K562 (cell line): ENCODE measurements at regions not wholly inside any gene's neighbourhood (a gene's known extent, or its start where the extent isn't known, plus 50 kb on each side); places are given as distances from the start of the nearest gene placed in this dataset.

Source experiments
- ATAC-seq: fragments of 200-7000 bp; cut with Tn5 transposase; 3 replicates; pipeline ENCODE4 v1.9.1; 2020; ENCODE audit warnings: moderate library complexity
- BruUV-seq: library from RNA; stranded (reverse); fragments of 400-500 nt; replicated peaks from 2 replicates; lab custom pipeline; 2021; lab: Mats Ljungman, UMichigan
- CTCF ChIA-PET: fragments of 300-600 bp; formaldehyde crosslinking; extraction: SDS; loops from one replicate; lab custom pipeline; 2021; ENCODE audit warnings: low intra/inter-chr PET ratio; lab: Yijun Ruan, JAX
- POLR2A ChIA-PET: fragments of 300-600, 350-650 bp; sonication (Branson Sonifier 250); formaldehyde crosslinking; extraction: SDS; loops from one replicate; lab custom pipeline; 2021; ENCODE audit warnings: antibody characterized with exemption, inconsistent platforms; lab: Yijun Ruan, JAX
- DNase-seq, 4 experiments: peaks; one replicate each; pipeline versions ENCODE4 v3.0.0 to v3.0.0-alpha.2; 2011 to 2018; ENCODE audit warnings: low spot score in 3 of 4, mixed read lengths in 3 of 4; ENCODE audit errors: extremely low read depth in 1 of 4
- FAIRE-seq: peaks from 2 replicates; lab custom pipeline; 2011; peaks lifted over from hg19 to GRCh38; lab: Jason Lieb, UNC
- H2AFZ ChIP-seq: 2 replicates; pipeline ENCODE4 v1.6.0; 2011; ENCODE audit warnings: low read depth, low read length, control low read depth, inconsistent platforms
- H3K27ac ChIP-seq: fragments of 200-600 bp; 3 replicates; pipeline ENCODE4 v1.8.0; 2011; ENCODE audit warnings: low read depth, mild to moderate bottlenecking, control low read depth, inconsistent platforms, low read length, moderate library complexity, mixed read lengths; ENCODE audit errors: extremely low read depth
- H3K27me3 ChIP-seq, 2 experiments: fragments of 300-600 bp in 1 of 2; 2 replicates in 1 of 2; 3 replicates in 1 of 2; pipeline versions ENCODE4 v1.6.0 to v1.8.0; 2011; ENCODE audit warnings: inconsistent platforms in 2 of 2, low read length in 2 of 2, mild to moderate bottlenecking in 1 of 2, mixed read lengths in 1 of 2, moderate library complexity in 1 of 2; ENCODE audit not compliant: control insufficient read depth in 2 of 2, insufficient read depth in 2 of 2
- H3K36me3 ChIP-seq: fragments of 300-600 bp; 3 replicates; pipeline ENCODE4 v1.8.0; 2011; ENCODE audit warnings: mild to moderate bottlenecking, low read length, inconsistent platforms; ENCODE audit not compliant: control insufficient read depth, insufficient read depth
- H3K4me1 ChIP-seq, 2 experiments: fragments of 200-600 bp in 1 of 2; replicated peaks in 1 of 2; 2 replicates in 1 of 2; 3 replicates in 1 of 2; pipeline versions ENCODE4 v1.5.1 to v1.8.0; 2011; ENCODE audit warnings: inconsistent platforms in 2 of 2, low read length in 2 of 2, mild to moderate bottlenecking in 1 of 2, mixed read lengths in 1 of 2, moderate library complexity in 1 of 2; ENCODE audit not compliant: control insufficient read depth in 2 of 2, insufficient read depth in 2 of 2
- H3K4me2 ChIP-seq: 2 replicates; pipeline ENCODE4 v1.6.1; 2011; ENCODE audit warnings: low read length, control low read depth, inconsistent platforms, mixed read lengths; ENCODE audit not compliant: insufficient read depth
- H3K4me3 ChIP-seq: fragments of 200-600 bp; sonication (generic), shearing (Covaris generic); 2 replicates; pipeline ENCODE4 v1.5.1; 2016; ENCODE audit warnings: control low read depth, inconsistent platforms
- H3K79me2 ChIP-seq: fragments of 200-600 bp; 3 replicates; pipeline ENCODE4 v1.8.0; 2011; ENCODE audit warnings: low read length, inconsistent platforms; ENCODE audit not compliant: control insufficient read depth, insufficient read depth
- H3K9ac ChIP-seq, 2 experiments: 2 replicates each; pipeline versions ENCODE4 v1.6.0 to v1.6.1; 2011; ENCODE audit warnings: low read depth in 2 of 2, low read length in 2 of 2, control low read depth in 1 of 2, inconsistent platforms in 1 of 2, mild to moderate bottlenecking in 1 of 2, mixed read lengths in 1 of 2; ENCODE audit not compliant: insufficient read depth in 1 of 2
- H3K9me1 ChIP-seq: one replicate; pipeline ENCODE4 v1.6.0; 2011; ENCODE audit warnings: inconsistent platforms, mild to moderate bottlenecking, low read length, moderate library complexity; ENCODE audit not compliant: control insufficient read depth, insufficient read depth
- H3K9me3 ChIP-seq: replicated peaks from 2 replicates; pipeline ENCODE4 v1.5.1; 2011; ENCODE audit warnings: low read depth, low read length, inconsistent platforms; ENCODE audit not compliant: control insufficient read depth, insufficient read depth
- H4K20me1 ChIP-seq: replicated peaks from 2 replicates; pipeline ENCODE4 v1.6.1; 2011; ENCODE audit warnings: low read length, inconsistent platforms, mixed read lengths; ENCODE audit not compliant: control insufficient read depth, insufficient read depth
- CXXC5 ChIP-seq: fragments of 250-450 bp; sonication (Bioruptor Pico); IDR thresholded peaks from 2 replicates; pipeline ENCODE4 v1.8.0; 2022; ENCODE audit warnings: inconsistent platforms, mild to moderate bottlenecking, moderate library complexity
- FUS ChIP-seq: fragments of 200-400 bp; formaldehyde crosslinking; optimal IDR thresholded peaks from 2 replicates; pipeline ENCODE3; 2017; ENCODE audit warnings: low read depth, low read length
- MAFK ChIP-seq: IDR thresholded peaks from 2 replicates; pipeline ENCODE4 v1.6.1; 2011; ENCODE audit warnings: low read length, improper control_type of control experiment
- NFIX ChIP-seq: fragments of 250-450 bp; sonication (Bioruptor Pico); IDR thresholded peaks from 2 replicates; pipeline ENCODE4 v1.4.0; 2020; ENCODE audit warnings: low read depth, mild to moderate bottlenecking, moderate library complexity
- PYGO2 ChIP-seq: fragments of 450-650 bp; IDR thresholded peaks from 2 replicates; pipeline ENCODE4 v1.6.1; 2016; ENCODE audit warnings: mild to moderate bottlenecking, missing genetic modification characterization, moderate library complexity, missing compliant biosample characterization
- SETDB1 ChIP-seq: IDR thresholded peaks from one replicate; pipeline ENCODE4 v1.6.1; 2012; ENCODE audit warnings: low read length, control low read depth, inconsistent platforms
- SREBF1 ChIP-seq: fragments of 150-350 bp; IDR thresholded peaks from 2 replicates; pipeline ENCODE4 v1.6.1; 2014; ENCODE audit warnings: antibody characterized with exemption, low read depth, low read length, borderline replicate concordance
- TEAD2 ChIP-seq: fragments of 450-650 bp; IDR thresholded peaks from 2 replicates; pipeline ENCODE4 v1.6.1; 2016; ENCODE audit warnings: missing genetic modification characterization, control low read depth, missing compliant biosample characterization
- ZBTB1 ChIP-seq: sonication (generic); formaldehyde crosslinking; IDR thresholded peaks from 2 replicates; pipeline ENCODE4 v1.8.1; 2023; ENCODE audit warnings: missing genetic modification reagents, low read depth, mild to moderate bottlenecking, borderline replicate concordance
- ZNF785 ChIP-seq: fragments of 250-450 bp; sonication (Bioruptor Pico); IDR thresholded peaks from 2 replicates; pipeline ENCODE4 v1.4.0; 2020; ENCODE audit warnings: mild to moderate bottlenecking
- WGBS: fragments of 100-300 bp; shearing (Covaris generic); methylation state at CpG from one replicate; pipeline ENCODE4 v1.1.6; 2016; ENCODE audit warnings: low coverage, mixed read lengths; ENCODE audit not compliant: insufficient coverage; ENCODE audit errors: missing lambda C conversion rate; 5-methylcytosine and 5-hydroxymethylcytosine counted together
- in situ Hi-C: fragments of 300-500 bp; cut with MboI; formaldehyde crosslinking; loops from 4 replicates; pipeline ENCODE4 v1.15.0; 2018; ENCODE audit warnings: inconsistent platforms, mixed read lengths
- intact Hi-C: fragments of 100-400 bp; cut with micrococcal nuclease; formaldehyde crosslinking; loops from 2 replicates; pipeline ENCODE4 v1.14.2; 2022
- TF ChIP-seq, protein P1 (sequence below): sonication (generic); formaldehyde crosslinking; IDR thresholded peaks from 2 replicates; pipeline ENCODE4 v1.8.0; 2022; ENCODE audit warnings: missing genetic modification reagents, mild to moderate bottlenecking, borderline replicate concordance

DNA sequence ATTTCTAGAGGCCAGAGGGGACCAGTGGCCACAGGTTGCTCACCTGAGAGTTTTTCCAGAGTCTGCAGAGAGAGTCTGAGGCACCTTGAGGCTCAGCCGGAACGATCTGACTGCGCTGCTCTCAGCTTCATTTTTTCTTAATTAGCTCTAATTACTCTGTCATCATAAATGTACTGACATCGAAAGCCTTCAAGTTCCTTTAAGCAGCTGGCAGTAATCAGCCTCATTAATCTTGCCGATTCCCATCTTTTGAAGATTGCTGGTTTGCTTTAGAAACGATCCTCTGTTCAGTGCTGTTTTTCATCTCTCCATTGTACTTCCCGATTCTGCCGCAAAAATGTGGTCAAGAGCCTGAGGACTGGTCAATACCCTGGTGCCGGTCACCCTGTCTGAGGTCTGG lies 454.7 kb downstream of the TYW1 start:
- no peaks in the 10 kb centered on the region for H3K79me2 ChIP-seq
- TF ChIP-seq MAFK (no peak), PYGO2 (tag) (no peak), SETDB1 (no peak), CXXC5 (CRISPR knock-in tag) (no peak)
- TF ChIP-seq, all 486 proteins: peak for 0
- Histone ChIP-seq H3K27ac (no peak overlapping the region), H3K9ac (no peak overlapping the region), H3K9me3 (no peaks in the 10 kb centered on the region), H3K36me3 (no peaks in the 10 kb centered on the region), H3K4me3 (no peak overlapping the region), H2AFZ (no peak overlapping the region), H4K20me1 (no peaks in the 10 kb centered on the region), H3K4me1 (peaks cover 8 to 14% of the 10 kb centered on the region in 2 experiments; a peak in 4 of 5 replicates), H3K4me2 (no peak overlapping the region), H3K9me1 (no peaks in the 10 kb centered on the region), H3K27me3 (peaks cover 2 to 19% of the 10 kb centered on the region in 2 experiments; a peak in 2 of 5 replicates)
- in situ Hi-C loops (no loop called here), intact Hi-C loops (no loop called here)
- no peak for DNase-seq
- 14% methylated on average over 9 of the region's 9 CpGs for WGBS
- FAIRE-seq = no peak
- ChIA-PET CTCF (no interaction called here), POLR2A (no interaction called here)
- BruUV-seq = no TSS peak
- ATAC-seq = no peak

DNA sequence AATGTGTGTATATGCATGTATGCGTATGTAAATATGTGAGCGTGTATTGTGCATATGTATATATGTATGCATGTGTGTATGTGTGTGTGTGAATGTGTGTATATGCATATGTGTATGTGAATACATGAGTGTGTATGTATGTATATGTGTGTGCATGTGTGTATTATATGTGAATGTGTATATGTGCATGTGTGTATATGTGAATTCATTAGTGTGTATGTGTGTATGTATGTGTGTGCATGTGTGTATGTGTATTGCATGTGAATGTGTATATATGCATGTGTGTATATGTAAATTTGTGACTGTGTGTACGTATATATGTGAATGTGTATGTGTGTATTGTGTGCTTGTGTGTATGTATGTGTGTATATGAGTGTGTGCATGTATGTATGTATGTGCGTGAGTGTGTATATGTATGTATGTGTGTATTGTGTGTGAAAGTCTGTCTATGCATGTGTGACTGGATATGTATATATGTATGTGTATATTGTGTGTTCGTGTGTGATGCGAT lies 455.9 kb downstream of the TYW1 start:
- in situ Hi-C loops = no loop called here
- Histone ChIP-seq H3K4me1 (peaks cover 8 to 14% of the 10 kb centered on the region in 2 experiments; a peak in 4 of 5 replicates), H3K36me3 (no peaks in the 10 kb centered on the region), H3K79me2 (no peaks in the 10 kb centered on the region), H3K27me3 (peaks cover 4 to 27% of the 10 kb centered on the region in 2 experiments; a peak in 2 of 5 replicates), H3K4me3 (no peak overlapping the region), H3K9me1 (no peaks in the 10 kb centered on the region), H3K9ac (no peak overlapping the region), H3K27ac (no peak overlapping the region), H2AFZ (no peak overlapping the region), H4K20me1 (no peaks in the 10 kb centered on the region), H3K4me2 (no peak overlapping the region), H3K9me3 (no peaks in the 10 kb centered on the region)
- POLR2A ChIA-PET = no interaction called here
- CTCF ChIA-PET = no interaction called here
- intact Hi-C loops = no loop called here
- FAIRE-seq = peak; percentile 71
- no peak for ATAC-seq
- DNase-seq = no peak
- 56% methylated on average over 6 of the region's 6 CpGs for WGBS
- no TSS peak for BruUV-seq
- TF ChIP-seq TEAD2 (tag) = no peak
- TF ChIP-seq NFIX (CRISPR knock-in tag) = no peak
- TF ChIP-seq FUS = no peak
- TF ChIP-seq SREBF1 = no peak
- no peak for TF ChIP-seq ZNF785 (CRISPR knock-in tag)
- TF ChIP-seq, protein P1, sequence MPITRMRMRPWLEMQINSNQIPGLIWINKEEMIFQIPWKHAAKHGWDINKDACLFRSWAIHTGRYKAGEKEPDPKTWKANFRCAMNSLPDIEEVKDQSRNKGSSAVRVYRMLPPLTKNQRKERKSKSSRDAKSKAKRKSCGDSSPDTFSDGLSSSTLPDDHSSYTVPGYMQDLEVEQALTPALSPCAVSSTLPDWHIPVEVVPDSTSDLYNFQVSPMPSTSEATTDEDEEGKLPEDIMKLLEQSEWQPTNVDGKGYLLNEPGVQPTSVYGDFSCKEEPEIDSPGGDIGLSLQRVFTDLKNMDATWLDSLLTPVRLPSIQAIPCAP (CRISPR knock-in tag) = no peak
- no peak for TF ChIP-seq ZBTB1 (CRISPR knock-in tag)
